ENCODE measurements at regions not wholly inside any gene's neighbourhood (a gene's known extent, or its start where the extent isn't known, plus 50 kb on each side); places are given as distances from the start of the nearest gene placed in this dataset.
"Not testable (repeated sequence)": the region's sequence is repeated elsewhere in the genome, so short reads cannot be mapped to it uniquely, and the experiment has no call there.

- H3K4me3 Mint-ChIP-seq (ENCODE audit: low read depth): no peak overlapping the region
- H3K27ac Mint-ChIP-seq: no peak overlapping the region
- H3K9me3 Mint-ChIP-seq: peaks cover 19% of the 10 kb centered on the region
- intact Hi-C loops (cut with micrococcal nuclease): no loop called here
- H3K27me3 Mint-ChIP-seq (ENCODE audit: low read depth): peaks cover 1% of the 10 kb centered on the region
- no peaks in the 10 kb centered on the region for H3K4me1 Mint-ChIP-seq (ENCODE audit: low read depth)
- DNase-seq (ENCODE audit: low spot score): no peak
- H3K36me3 Mint-ChIP-seq (ENCODE audit: low read depth): no peaks in the 10 kb centered on the region
These were observed 155.3 kb upstream of the RREB1 start for GRCh38 chr6:6952484-6952883.

GRCh38 chr6:6952927-6953326 lies 154.8 kb upstream of the RREB1 start:
- intact Hi-C loops (cut with micrococcal nuclease); H3K4me3 Mint-ChIP-seq (ENCODE audit: low read depth); DNase-seq (ENCODE audit: low spot score); H3K4me1 Mint-ChIP-seq (ENCODE audit: low read depth); H3K27me3 Mint-ChIP-seq (ENCODE audit: low read depth); H3K36me3 Mint-ChIP-seq (ENCODE audit: low read depth); H3K27ac Mint-ChIP-seq: not testable (repeated sequence)
- H3K9me3 Mint-ChIP-seq: peaks cover 19% of the 10 kb centered on the region

- Mint-ChIP-seq H3K9me3 (peaks cover 4% of the 10 kb centered on the region), H3K4me1 (ENCODE audit: low read depth) (no peaks in the 10 kb centered on the region), H3K36me3 (ENCODE audit: low read depth) (no peaks in the 10 kb centered on the region), H3K27me3 (ENCODE audit: low read depth) (peaks cover 19% of the 10 kb centered on the region), H3K4me3 (ENCODE audit: low read depth) (no peak overlapping the region), H3K27ac (no peak overlapping the region)
- intact Hi-C loops (cut with micrococcal nuclease): no loop called here
- no peak for DNase-seq (ENCODE audit: low spot score)
These were observed 147.1 kb upstream of the RREB1 start for GRCh38 chr6:6960571-6961251.

GRCh38 chr6:6962086-6962485 lies 145.7 kb upstream of the RREB1 start:
- Mint-ChIP-seq H3K4me3 (ENCODE audit: low read depth) (no peak overlapping the region), H3K4me1 (ENCODE audit: low read depth) (no peaks in the 10 kb centered on the region), H3K36me3 (ENCODE audit: low read depth) (no peaks in the 10 kb centered on the region), H3K9me3 (peaks cover 4% of the 10 kb centered on the region), H3K27me3 (ENCODE audit: low read depth) (peaks cover 22% of the 10 kb centered on the region), H3K27ac (no peak overlapping the region)
- DNase-seq (ENCODE audit: low spot score): no peak
- intact Hi-C loops (cut with micrococcal nuclease): no loop called here

- Mint-ChIP-seq H3K27me3 (ENCODE audit: low read depth) (peaks cover 22% of the 10 kb centered on the region), H3K4me1 (ENCODE audit: low read depth) (no peaks in the 10 kb centered on the region), H3K4me3 (ENCODE audit: low read depth) (no peak overlapping the region), H3K9me3 (peaks cover 4% of the 10 kb centered on the region), H3K27ac (no peak overlapping the region), H3K36me3 (ENCODE audit: low read depth) (no peaks in the 10 kb centered on the region)
- intact Hi-C loops (cut with micrococcal nuclease): no loop called here
- DNase-seq (ENCODE audit: low spot score): no peak
These were observed 145.1 kb upstream of the RREB1 start for GRCh38 chr6:6962699-6963098.

- H3K9me3 Mint-ChIP-seq; H3K4me1 Mint-ChIP-seq (ENCODE audit: low read depth); H3K36me3 Mint-ChIP-seq (ENCODE audit: low read depth); H3K4me3 Mint-ChIP-seq (ENCODE audit: low read depth); DNase-seq (ENCODE audit: low spot score); H3K27ac Mint-ChIP-seq; intact Hi-C loops (cut with micrococcal nuclease): not testable (repeated sequence)
- peaks cover 21% of the 10 kb centered on the region for H3K27me3 Mint-ChIP-seq (ENCODE audit: low read depth)
These were observed 144.4 kb upstream of the RREB1 start for GRCh38 chr6:6963390-6963789.

- peaks cover 17% of the 10 kb centered on the region for H3K27me3 Mint-ChIP-seq (ENCODE audit: low read depth)
- no peak for DNase-seq (ENCODE audit: low spot score)
- no peak overlapping the region for H3K4me3 Mint-ChIP-seq (ENCODE audit: low read depth)
- no peaks in the 10 kb centered on the region for H3K36me3 Mint-ChIP-seq (ENCODE audit: low read depth)
- no peaks in the 10 kb centered on the region for H3K4me1 Mint-ChIP-seq (ENCODE audit: low read depth)
- intact Hi-C loops (cut with micrococcal nuclease): no loop called here
- peaks cover 4% of the 10 kb centered on the region for H3K9me3 Mint-ChIP-seq
- no peak overlapping the region for H3K27ac Mint-ChIP-seq
These were observed 143.1 kb upstream of the RREB1 start for GRCh38 chr6:6964675-6965074.

GRCh38 chr6:6966127-6966526 lies 141.6 kb upstream of the RREB1 start:
- Mint-ChIP-seq H3K27ac (no peak overlapping the region), H3K27me3 (ENCODE audit: low read depth) (peaks cover 17% of the 10 kb centered on the region), H3K9me3 (no peaks in the 10 kb centered on the region), H3K4me3 (ENCODE audit: low read depth) (no peak overlapping the region), H3K4me1 (ENCODE audit: low read depth) (no peaks in the 10 kb centered on the region), H3K36me3 (ENCODE audit: low read depth) (no peaks in the 10 kb centered on the region)
- intact Hi-C loops (cut with micrococcal nuclease): no loop called here
- DNase-seq (ENCODE audit: low spot score): no peak

- no peaks in the 10 kb centered on the region for H3K9me3 Mint-ChIP-seq
- no peak for DNase-seq (ENCODE audit: low spot score)
- no peaks in the 10 kb centered on the region for H3K4me1 Mint-ChIP-seq (ENCODE audit: low read depth)
- H3K27ac Mint-ChIP-seq: no peak overlapping the region
- H3K4me3 Mint-ChIP-seq (ENCODE audit: low read depth): no peak overlapping the region
- intact Hi-C loops (cut with micrococcal nuclease): no loop called here
- H3K27me3 Mint-ChIP-seq (ENCODE audit: low read depth): peaks cover 17% of the 10 kb centered on the region
- H3K36me3 Mint-ChIP-seq (ENCODE audit: low read depth): no peaks in the 10 kb centered on the region
These were observed 141.2 kb upstream of the RREB1 start for GRCh38 chr6:6966569-6966968.

- DNase-seq (ENCODE audit: low spot score): no peak
- H3K36me3 Mint-ChIP-seq (ENCODE audit: low read depth): no peaks in the 10 kb centered on the region
- H3K27ac Mint-ChIP-seq: no peak overlapping the region
- intact Hi-C loops (cut with micrococcal nuclease): no loop called here
- no peak overlapping the region for H3K4me3 Mint-ChIP-seq (ENCODE audit: low read depth)
- H3K4me1 Mint-ChIP-seq (ENCODE audit: low read depth): no peaks in the 10 kb centered on the region
- H3K27me3 Mint-ChIP-seq (ENCODE audit: low read depth): peaks cover 13% of the 10 kb centered on the region
- no peaks in the 10 kb centered on the region for H3K9me3 Mint-ChIP-seq
These were observed 139.4 kb upstream of the RREB1 start for GRCh38 chr6:6968357-6968730.

GRCh38 chr6:6968731-6969552 lies 138.8 kb upstream of the RREB1 start:
- intact Hi-C loops (cut with micrococcal nuclease): no loop called here
- H3K4me3 Mint-ChIP-seq (ENCODE audit: low read depth): no peak overlapping the region
- no peaks in the 10 kb centered on the region for H3K36me3 Mint-ChIP-seq (ENCODE audit: low read depth)
- no peak overlapping the region for H3K27ac Mint-ChIP-seq
- DNase-seq (ENCODE audit: low spot score): no peak
- peaks cover 13% of the 10 kb centered on the region for H3K27me3 Mint-ChIP-seq (ENCODE audit: low read depth)
- H3K4me1 Mint-ChIP-seq (ENCODE audit: low read depth): no peaks in the 10 kb centered on the region
- H3K9me3 Mint-ChIP-seq: no peaks in the 10 kb centered on the region

GRCh38 chr6:6969761-6970223 lies 138.0 kb upstream of the RREB1 start:
- Mint-ChIP-seq H3K36me3 (ENCODE audit: low read depth) (no peaks in the 10 kb centered on the region), H3K4me3 (ENCODE audit: low read depth) (no peak overlapping the region), H3K9me3 (no peaks in the 10 kb centered on the region), H3K4me1 (ENCODE audit: low read depth) (no peaks in the 10 kb centered on the region), H3K27ac (no peak overlapping the region), H3K27me3 (ENCODE audit: low read depth) (peaks cover 13% of the 10 kb centered on the region)
- DNase-seq (ENCODE audit: low spot score): no peak
- intact Hi-C loops (cut with micrococcal nuclease): no loop called here

- peaks cover 13% of the 10 kb centered on the region for H3K27me3 Mint-ChIP-seq (ENCODE audit: low read depth)
These were observed 136.9 kb upstream of the RREB1 start for GRCh38 chr6:6970851-6971250.

More at GRCh38 chr6:6970851-6971250, 136.9 kb upstream of the RREB1 start:
- Mint-ChIP-seq H3K4me1 (ENCODE audit: low read depth) (no peaks in the 10 kb centered on the region), H3K9me3 (no peaks in the 10 kb centered on the region), H3K27ac (no peak overlapping the region), H3K36me3 (ENCODE audit: low read depth) (no peaks in the 10 kb centered on the region), H3K4me3 (ENCODE audit: low read depth) (no peak overlapping the region)
- intact Hi-C loops (cut with micrococcal nuclease): no loop called here
- DNase-seq (ENCODE audit: low spot score): no peak
